NCI-H1105 (cell line): ENCODE measurements at regions not wholly inside any gene's neighbourhood (a gene's known extent, or its start where the extent isn't known, plus 50 kb on each side); places are given as distances from the start of the nearest gene placed in this dataset.
"Not testable (repeated sequence)": the region's sequence is repeated elsewhere in the genome, so short reads cannot be mapped to it uniquely, and the experiment has no call there.

ENCODE experiments used
- DNase-seq: peaks from one replicate; lab custom pipeline; 2025; lab: John Stamatoyannopoulos, UW

DNA sequence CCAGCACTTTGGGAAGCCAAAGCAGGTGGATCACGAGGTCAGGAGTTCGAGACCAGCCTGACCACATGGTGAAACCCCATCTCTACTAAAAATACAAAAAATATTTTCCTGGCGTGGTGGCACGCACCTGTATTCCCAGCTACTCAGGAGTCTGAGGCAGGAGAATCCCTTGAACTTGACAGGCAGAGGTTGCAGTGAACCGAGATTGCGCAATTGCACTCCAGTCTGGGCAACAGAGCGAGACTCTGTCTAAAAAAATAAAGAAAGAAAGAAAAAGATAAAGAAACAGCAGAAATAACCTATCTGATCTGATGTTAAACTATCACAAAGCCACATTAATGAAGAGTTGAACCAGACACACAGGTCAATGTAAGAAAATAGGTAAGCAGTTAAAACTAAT, 696.2 kb upstream of the SALL3 start:
- not testable (repeated sequence) for DNase-seq

DNA sequence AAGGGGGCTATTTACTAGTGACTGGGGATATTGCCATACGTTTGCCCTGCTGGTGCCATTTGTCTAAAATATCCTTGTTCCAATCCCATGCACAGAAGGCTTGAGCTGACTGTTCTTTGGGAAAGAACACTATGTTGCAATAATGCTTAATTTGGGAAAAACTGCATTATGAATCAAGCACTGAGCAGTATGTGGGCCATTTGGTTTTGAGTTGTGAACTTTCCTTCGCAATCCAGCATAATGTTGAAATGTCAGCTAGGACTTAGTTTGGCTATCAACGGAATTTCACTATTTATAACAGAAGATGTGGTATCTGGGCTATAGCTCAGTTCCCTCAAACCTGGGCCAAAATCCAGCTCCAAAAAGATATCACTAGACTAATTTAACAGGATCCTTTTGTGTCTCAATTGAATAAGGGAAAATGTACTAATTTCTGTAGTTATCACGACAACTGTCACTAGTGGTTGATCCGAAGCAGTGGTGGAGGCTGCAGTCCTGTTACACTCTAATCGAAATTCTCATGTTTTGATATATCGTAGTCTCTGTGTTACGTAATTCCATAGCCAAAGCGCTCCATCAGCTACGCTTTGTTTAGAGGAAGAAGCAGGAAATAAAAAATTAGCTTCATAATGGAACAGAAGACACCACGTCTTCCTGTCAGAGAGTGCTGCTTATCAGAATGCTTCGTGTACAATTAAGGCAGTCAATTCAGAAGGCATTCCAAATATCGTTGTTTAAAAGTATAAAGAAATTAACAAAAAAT, 686.8 kb upstream of the SALL3 start:
- no peak for DNase-seq

DNA sequence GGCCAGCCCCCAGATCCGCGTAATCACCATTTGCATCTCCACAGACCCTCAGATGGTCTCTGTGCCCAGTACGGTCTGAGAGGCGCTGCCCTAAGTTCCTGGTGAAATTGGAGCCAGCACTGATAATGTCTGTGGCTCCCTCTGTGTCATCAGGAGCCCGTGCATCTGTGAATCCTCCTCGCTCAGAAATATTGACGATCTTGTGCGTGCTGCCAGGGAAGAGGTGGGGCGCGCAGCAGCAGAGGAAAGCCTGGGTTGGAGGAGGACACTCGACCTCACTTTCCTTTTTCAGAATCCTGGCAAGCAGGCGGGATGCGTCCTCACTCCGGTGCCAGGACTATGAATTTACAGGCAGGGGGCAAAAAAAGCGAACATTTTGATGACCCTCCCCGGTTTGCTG, 686.1 kb upstream of the SALL3 start:
- no peak for DNase-seq

DNA sequence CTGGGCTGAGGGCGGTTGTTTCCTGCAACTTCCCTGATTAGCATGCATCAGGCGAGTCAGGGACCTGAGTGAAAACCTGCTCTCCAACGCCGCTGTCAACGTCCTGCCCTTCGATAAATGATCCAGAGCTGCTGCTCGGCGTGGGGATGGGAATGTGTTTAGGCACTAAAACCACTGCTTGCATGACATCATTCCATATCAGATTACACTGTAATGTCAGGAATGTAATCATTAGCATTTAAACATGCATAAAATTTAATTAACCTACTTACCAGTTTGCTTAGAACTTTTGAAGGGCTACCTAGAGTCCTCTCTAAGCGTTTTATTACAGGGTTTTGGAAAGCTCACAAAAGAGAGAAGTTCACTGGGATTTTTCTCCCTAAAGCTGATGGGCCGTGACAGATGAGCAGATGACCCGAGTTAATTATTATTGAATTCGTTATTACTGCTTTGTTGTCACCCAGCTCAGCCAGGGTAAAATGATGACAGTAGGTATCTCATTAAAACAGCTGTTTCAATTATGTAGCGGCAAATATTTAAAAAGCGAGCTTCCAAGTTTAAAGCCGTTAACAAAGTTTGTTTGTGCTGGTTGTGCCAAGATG, 685.6 kb upstream of the SALL3 start:
- DNase-seq, result no peak

DNA sequence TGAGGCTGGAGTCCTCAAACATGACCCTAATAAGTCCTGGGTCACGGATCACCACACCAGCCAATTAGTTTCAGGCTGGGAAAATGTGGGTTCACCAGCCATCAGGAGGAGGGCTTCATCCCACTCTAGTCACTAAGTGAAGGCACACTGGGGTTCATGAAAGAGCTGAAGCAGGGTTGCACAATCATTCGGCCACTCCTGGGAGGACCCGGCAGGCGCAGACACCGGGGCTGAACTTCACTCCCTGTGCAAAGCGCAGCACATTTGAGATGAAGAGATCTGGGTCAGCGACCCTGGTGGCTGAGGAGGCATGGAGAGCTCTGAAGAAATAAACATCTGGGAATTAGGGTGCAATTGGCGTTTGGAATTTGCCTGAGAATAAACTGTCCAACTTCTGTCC, 684.4 kb upstream of the SALL3 start:
- no peak for DNase-seq

DNA sequence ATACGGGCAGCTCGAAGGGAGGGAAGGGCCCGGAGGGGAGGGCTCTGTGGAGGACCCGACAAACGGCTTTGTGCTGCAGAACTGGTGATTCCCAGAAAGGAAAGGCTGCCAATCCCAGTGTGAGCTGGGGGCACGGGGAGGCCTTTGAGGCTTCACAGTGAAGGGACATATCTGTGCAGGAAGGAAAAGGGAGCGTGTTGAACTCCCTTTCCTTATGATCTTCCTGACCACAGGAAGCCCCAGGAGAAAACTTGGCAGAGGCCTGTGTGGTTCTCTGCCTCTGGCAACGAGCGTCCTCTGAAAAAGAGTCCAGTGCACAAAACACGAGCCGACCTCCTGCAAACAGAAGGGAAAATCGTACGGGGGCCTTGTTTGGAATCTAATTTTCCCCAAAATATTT, 683.5 kb upstream of the SALL3 start:
- DNase-seq, result no peak

DNA sequence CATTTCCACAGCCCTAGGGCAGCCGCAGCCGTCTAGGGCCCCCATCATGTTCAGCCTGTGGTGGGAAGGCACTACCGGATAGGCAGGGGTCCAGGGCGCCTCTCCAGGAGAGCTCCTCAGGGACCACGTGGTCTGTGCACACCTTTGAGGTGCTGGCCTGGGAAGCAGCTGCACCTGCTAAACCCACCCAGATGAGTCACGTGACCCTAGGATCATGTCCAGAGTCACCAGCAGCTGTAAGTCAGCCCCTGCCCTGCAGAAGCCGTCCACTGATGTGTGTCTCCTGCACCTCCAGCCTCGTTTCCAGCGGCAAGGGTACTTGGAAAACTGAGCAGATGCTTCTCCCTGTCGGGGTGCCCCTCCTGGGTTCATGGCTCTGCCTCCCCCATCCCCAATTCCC, 682.6 kb upstream of the SALL3 start:
- no peak for DNase-seq

DNA sequence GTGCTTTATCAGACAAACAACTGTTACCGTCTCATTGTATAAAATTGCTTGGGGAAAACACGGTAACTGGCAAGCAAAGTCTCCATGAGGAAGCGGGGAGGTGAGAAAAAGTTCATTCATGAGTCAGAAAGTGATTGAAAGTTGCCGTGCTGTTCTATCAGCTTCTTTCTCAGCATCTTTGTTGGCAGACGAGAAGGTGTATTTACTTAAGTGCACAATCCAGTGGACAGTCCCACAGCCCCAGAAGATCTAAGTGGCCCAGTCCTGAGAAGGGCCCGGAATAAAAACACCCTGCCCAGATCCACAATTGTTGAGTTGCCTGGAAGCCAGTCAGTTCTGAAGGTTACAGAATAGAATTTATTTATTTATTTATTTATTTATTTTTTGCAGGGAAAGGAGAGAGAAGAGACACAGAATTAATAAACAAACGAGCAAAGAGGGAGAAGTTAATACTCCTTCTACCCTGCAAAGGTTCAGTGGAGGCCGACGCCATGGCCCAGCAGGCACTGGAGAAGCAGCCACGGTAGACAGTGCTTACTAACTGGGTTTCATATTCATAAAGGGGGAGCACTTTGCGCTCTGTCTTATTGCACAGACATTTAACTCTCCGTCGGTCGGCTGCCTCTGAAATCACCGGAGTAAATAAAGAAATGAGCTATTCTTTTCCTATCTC, 676.0 kb upstream of the SALL3 start:
- DNase-seq, result no peak

DNA sequence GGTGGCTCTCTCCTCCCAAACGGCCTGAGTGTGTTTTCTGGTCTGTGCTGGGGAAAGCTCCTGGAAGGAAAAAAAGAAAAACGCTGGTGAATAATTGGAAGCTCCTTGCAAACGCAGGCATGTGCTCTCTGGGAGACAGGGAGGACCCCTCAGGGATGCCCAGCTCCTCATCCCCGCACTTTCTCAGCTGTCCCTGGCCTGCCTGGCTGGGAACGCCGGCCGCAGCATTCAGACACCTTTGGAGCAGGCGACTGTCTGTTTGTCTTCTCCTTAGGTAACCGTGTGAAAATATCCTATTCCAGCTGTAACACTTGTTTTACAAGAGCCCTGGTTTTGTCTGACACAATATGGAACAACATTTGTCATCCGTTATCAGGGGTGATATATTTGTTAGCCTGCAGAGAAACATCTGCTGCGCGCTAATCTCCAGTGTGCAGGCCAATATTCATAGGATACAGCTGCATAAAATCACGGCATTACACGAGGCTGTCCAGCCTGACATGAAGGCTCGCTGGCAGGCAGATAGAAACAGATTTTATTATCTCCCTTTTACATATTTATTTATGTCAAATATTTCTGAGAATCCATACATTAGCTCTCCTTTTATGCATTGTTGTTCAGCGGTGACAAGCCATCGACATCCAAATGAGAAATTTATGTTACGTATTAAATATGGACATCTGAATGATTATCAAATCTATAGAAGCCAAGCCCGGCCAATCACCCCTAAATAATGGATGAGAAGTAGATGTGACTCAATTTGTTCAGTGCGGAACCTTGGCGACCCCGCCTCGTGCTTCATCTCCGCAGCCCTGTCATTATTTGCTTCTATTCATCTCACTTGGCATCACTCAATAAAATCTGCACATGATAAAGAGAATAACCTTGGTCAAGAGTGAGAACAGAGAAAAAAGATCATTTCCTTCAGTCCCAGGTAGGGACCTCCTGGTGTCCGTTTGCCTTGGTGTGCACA, 675.1 kb upstream of the SALL3 start:
- no peak for DNase-seq

DNA sequence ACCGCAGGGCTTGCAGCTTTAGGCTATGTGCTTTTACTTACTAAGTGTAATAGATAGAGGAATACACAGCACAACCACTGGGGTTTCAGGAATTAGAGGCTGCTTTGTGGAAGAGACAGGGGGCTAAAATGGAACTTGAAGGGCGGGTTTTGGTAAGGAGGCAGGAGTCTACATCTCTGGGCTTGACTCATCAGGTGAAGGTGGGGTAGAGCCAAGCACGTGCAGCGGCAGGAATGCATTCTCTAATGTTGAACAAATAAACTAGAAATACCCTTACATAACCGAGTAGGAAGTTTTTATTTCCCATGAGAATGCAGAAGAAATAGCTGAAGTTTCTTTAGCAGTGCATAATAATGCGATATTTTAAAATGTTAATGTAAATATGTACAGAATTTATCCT, 673.8 kb upstream of the SALL3 start:
- no peak for DNase-seq

DNA sequence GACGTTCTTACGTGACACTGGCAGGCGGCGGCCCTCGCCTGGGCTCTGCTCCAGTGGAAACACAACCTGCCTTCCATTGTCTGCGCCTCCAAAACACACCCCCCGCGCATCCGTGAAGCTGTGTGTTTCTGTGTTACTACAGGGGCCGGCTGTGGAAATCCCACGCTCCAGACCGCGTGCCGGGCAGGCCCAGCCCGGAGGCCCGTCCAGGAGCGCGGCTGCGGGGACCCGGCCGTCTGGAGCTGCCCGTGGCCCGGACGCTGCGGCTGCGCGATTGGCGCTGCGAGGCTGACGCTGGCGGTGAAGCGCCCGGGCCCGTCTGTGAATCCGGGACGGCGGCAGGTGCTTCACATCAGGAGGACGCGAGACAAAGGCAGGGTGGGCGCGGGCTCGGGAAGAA, 670.3 kb upstream of the SALL3 start:
- DNase-seq, result no peak

DNA sequence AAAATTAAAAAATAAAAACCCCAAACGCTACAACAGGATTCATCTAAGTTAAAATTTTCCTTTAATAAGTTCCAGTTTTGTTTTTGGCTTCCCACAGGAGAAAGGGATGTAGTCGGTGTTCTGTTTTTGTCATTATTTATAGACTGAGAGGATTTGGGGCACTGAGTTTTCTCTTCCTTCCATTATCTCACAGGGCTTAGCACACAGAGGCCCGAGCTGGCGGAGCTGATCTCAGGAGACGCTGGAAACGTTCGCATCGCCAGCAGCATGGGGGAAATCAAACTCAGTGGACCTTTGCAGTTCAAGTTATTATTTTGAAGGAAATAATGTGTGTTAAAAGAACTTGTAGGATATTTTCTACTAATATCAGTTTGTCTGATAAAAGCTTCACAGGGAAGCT, 669.7 kb upstream of the SALL3 start:
- DNase-seq, result no peak

DNA sequence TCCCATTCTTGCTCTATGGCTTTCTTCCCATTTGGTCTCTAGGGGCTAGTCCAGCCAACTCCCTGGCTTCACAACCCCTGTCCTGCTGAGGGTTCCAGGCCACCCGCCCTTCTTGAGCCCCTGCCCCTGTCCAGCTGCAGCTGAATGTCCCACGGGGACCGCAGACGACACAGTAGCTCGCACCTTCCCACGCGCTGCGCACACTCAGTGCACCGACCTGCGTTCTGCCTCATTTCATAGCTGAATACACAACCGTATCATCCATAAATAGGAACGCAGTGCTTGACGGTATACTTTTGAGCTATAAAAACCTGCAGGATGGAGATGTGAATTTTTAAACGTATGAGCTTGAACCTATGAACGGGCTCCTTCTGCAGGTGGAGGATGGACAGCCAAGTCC, 660.4 kb upstream of the SALL3 start:
- no peak for DNase-seq

DNA sequence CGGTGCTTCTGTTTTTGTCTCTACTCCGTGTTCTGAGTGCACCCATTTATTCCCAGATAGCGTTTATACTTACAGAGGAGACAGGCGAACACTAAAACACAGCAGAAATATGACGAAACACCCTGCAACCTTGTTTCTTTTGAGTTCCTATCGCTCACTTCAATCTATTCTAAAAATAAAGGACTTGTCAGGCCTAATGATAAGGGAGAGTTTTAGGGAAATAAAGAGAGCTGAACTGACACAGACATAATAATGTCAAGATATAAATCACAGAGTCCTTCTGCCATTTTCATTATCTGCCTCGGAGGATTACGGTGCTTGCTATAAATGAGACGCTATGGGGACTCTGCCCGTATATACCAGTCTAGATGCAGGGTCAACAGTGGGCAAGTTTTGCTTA, 659.7 kb upstream of the SALL3 start:
- no peak for DNase-seq

DNA sequence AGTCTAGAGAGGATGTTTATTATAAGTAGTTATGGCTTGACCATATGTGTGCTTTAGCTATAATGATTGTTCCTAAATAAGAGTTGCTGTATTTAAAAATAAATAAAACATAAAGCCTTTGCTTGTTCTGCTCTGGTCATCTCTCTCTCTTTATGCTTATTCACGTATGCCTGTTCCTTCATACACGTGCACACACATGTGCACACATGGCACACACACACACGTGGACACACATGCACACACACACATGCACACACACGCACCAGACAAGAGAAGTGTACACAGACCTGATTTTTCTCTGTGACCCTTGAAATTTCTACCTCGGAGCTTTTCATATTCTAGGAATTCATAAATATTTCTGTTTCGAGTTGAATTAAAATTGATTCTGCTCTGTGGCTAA, 658.2 kb upstream of the SALL3 start:
- DNase-seq, result no peak

DNA sequence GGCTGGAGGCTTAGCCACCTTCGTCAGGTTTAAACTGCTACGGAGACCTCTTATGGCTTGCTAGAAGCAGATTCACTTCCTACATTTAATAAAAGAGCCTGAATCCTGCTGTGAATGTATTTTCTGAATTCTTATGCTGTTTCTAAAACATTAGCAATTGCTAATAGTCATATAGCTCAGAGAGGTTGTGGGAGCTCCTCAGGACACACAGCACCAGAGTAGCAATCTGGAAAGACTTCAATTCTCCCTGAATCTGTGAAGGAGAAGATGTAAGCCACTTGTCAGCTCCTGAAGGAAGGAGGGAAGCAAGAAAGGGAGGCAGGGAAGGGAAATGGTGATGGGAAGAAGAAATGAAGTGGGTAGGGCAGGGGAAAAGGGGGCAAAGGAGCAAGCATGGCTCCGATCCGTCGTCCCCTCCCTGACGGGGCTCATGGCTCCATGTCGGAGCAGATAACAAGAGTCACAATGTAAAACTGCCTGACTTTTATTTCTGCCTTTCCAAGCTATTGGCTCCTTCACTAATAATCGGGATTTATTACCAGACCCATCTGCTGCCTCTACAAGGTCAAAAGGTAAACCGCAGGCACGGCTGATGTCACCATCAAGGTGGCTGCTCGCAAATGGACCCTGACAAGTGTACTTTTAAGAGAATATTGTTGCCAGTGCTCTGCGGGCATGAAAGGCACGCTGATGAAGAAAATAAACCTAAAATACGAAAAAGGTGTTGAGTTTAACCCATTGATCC, 656.0 kb upstream of the SALL3 start:
- DNase-seq, result no peak

DNA sequence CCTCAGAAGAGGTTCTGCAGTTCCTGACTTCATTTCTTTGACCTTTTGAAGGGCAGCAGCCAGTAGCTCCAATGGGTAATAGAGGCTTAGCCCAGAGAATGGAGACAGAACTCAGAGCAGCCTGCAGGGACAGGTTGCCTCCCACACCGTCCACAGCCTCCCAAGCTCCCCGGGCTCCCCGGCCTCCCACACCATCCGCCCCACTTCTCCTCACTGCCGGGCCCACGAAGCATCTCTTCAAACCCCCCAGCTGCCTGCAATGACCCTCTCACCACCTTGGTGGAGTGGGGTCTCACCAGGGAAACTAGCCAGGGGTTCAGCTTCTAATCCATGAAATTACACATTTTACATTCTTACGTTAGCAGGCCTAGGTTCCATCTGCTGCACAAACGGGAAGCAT, 652.0 kb upstream of the SALL3 start:
- DNase-seq, result no peak

DNA sequence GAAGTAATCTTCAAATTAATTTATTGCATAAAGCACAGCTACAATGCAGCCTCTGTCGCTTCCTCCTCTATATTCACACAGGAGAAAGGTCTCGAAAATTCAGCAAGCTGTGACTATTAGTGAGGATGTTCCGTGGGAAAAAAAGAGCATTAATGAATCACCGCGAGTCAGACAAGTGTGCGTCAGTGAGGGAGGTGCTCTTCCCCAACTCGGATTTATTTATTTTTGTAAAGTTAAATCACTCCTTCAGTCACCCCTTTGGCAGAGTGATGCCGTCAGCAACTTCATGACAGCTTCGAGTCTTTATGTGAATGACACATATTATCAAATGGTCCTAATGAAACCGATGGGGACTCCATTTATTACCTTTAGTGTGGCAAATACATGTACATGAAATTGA, 648.9 kb upstream of the SALL3 start:
- DNase-seq, result no peak

DNA sequence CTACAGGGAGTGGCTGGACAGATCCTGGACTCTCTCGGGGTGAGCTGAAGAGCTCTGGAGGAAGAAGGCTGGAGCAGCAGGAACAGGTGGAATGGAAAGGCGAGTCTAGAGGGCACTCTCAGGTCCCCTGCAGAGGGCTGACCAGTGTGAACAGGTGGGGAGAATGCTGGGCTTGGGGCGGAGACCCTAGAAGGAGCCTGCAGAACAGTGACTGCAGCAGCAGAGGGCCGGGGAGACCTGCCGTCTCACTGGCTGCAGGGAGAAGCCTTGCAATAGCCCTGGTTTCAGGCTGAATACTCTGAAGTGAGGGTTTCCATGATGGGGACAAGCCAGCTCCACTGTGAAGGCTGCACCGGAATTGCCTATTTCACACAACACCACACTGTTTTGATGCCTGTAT, 626.7 kb upstream of the SALL3 start:
- no peak for DNase-seq

DNA sequence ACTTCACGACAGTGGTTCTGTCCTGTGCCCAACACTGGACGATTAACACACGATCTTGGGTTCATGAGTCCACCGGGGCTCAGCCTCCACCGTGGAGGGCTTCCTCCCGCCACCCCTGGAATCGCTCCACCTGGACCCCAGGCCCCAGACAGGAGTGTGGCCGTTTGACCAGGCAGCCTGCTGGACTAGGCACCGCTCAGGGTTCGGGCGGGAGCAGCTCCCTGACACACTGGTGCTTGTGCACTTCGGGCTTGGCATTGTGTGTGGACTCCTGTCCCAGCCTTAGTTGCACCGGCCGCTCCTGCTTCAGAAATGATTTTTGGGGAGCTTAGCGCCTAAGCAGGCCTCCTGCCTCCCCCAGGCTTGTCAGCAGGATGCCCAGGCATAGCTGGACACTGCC, 617.4 kb upstream of the SALL3 start:
- no peak for DNase-seq

DNA sequence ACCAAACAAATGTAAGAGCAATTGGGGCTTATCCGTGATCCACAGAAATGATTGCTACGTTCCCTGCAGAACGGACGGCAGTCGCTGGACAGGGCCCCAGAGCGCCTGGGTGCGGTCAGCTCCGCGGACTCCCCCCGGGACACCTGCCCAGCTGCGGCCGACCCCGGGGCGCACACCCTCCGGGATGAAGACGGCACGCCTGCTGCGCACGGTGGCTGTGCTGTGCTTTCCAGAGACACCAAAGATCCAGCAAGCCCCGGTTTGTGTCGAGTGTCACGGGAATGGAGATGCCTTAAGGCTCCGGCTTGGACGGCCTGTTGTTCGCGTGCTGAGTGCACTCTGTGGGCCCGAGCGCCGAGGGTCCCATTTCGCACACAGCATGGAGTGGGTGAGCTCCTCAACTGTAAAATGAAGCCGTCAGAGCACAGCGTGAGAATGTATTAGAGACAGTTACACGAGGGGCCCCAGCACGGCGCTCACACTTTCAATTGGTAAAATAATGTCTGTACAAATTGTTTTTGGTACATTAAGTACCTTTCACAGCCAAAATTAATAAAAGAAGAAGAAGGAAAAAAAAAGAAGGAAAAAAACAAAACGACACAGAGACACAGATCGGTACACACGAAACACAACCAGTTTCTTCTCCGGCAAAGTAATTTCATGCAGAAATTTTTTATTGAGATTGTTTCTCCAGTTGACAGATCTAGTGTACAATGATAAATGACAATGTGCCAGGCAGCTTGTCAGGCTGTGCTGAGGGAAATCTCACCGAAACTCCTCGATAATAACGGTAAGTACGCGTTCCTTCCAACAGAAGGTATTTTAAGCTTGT, 615.8 kb upstream of the SALL3 start:
- DNase-seq, result no peak
